GM18867 (cell line): ENCODE measurements at regions not wholly inside any gene's neighbourhood (a gene's known extent, or its start where the extent isn't known, plus 50 kb on each side); places are given as distances from the start of the nearest gene placed in this dataset.

Source experiments
- ATAC-seq: cut with Tn5 transposase; IDR thresholded peaks from one replicate; pipeline ENCODE4 v1.9.1; 2021; ENCODE audit warnings: mild to moderate bottlenecking, moderate library complexity; ENCODE audit not compliant: unreplicated experiment

DNA sequence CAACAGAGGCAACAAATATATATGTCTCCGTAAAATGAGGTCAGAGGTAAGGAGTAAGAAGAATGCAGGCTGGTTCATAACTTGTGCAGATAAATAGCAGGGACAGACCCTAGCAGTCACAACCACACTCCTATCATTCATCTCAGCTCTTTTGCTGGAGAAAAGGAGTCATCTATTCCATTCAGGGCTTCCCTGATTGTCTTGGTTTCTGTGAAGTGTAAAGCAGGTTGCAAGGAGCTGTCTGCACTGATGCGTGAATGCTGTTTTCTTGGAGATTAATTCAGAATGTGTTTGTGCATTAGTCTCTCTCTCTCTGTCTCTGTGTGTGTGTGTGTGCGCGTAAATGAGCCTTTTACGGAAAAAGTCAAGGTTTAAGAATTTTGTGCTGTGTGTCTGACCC is 643.3 kb upstream of the SORCS1 start:
- ATAC-seq, result no peak

DNA sequence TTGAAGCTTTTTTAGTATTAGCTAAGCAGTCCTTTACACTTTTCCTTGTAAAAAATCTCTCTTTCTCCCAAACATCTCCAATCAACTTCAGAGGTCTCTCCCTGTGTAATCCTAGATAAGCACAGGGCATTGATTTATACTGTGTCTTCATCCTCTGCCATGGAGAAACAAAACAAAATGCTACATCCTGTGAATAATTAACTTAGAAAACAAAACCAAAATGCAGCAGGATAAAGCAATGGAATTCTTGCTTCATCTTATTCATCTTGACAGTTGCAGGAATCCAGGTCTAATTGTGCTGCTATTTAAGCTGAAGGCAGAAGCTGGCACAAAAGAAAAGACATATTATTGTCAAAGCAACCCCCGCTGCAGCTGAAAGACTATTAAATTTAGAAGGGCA is 641.5 kb upstream of the SORCS1 start:
- ATAC-seq, result no peak

DNA sequence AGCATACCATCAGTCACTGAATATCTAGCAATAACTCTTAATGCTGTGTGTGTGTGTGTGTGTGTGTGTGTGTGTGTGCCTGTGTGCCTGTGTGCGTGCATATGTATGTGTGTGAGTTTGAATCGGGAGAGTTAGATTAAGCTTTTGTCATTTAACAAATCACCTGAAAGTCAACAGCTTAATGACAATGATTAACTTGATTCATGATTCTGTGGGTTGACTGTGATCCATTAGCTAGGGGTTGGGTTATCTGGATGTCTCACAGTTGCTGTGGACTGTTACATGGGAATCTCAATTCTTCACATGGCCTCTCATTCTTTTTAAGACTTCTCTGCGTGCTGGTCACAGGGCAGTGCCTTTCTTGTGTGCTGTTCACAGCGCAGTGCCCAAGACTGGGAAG is 639.0 kb upstream of the SORCS1 start:
- no peak for ATAC-seq

DNA sequence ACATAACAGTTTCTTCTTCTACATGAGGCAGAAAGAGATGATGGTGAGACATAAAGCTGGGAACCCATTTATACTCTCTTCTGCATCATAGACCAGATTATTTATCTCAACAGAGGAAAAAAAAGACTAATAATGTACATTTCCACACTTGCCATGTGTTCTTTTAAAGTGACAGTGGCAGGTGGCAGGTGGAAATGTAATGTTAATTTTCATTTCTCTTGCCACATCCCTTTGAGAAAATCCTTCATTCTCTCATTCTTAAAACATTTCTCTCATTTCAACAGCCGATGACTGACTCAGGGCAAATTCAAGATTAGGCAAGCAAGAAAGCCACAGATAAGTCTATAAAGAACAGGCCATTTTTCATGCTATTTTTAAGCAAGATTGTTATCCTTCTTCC is 635.6 kb upstream of the SORCS1 start:
- no peak for ATAC-seq

DNA sequence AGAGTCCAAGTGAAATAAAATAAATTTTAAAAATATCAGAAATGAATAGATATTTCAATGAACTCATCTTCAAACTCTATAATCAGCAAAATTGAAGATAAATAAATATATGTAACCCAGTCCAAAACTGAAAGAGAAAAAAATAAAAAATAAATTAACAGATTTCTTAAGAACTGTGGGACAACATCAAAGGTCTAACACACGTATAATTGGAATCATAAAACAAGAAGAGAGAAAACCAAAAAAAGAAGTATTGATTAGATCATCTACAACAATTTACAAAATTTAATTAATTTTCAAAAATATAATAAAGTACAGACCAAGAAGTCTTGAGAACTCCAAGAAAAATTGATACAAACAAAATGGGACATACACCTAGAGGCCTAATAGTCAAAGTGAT is 625.8 kb upstream of the SORCS1 start:
- no peak for ATAC-seq

DNA sequence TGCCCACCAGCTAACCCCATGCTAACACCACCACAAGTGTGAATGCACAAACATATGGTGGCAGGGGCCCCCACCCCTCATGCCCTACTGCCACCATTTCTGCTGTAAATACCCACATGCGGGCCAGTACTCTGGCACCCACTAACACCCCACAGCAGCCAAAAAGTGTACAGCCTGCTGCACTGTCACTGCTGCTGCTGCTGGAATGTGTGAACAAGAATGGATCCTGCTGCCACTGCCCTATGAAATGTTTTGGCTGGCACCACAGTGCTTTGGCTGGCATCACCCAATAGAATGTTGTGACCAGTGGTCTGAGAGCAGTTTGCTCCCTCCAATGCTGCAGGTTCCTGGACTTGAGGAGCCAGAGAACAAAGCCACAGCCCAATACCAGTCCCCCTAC is 606.6 kb upstream of the SORCS1 start:
- ATAC-seq, result no peak

DNA sequence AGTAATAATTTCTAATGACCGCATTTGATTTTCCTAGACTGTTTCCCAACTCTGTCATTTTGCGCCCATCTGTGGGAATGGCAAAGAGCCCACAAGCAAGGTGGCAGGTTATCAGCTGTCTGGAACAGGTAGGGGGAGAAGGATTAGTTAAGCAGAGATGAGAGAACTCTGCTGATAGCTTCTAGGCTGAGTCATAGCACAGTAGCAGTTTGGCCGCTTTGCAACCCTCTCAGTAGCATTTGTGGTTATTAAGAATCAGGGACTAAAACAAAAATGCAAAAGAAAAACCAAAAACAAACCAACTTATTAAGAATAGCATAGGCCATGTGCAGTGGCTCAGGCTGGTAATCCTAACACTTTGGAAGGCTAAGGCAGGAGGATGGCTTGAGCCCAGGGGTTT is 602.7 kb upstream of the SORCS1 start:
- ATAC-seq, result peak; percentile 73

DNA sequence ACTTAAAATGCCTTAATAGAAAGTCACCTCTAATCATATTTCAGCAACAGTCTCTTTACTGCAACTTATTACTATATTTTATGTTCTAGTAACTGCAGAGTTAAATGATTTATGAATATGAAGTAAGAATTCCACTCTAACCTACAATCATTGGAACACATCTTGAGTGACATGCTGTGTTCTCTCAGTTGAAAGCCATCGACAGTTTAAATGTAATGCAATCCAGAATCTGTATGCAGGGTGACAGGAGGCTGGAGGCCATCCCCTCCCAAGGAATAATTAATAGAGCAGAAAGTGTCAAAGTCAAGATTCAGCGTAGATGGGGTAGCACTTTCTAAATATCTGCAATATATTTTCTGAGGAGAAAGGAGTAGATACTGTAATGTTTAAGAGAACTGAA is 590.3 kb upstream of the SORCS1 start:
- ATAC-seq, result no peak

DNA sequence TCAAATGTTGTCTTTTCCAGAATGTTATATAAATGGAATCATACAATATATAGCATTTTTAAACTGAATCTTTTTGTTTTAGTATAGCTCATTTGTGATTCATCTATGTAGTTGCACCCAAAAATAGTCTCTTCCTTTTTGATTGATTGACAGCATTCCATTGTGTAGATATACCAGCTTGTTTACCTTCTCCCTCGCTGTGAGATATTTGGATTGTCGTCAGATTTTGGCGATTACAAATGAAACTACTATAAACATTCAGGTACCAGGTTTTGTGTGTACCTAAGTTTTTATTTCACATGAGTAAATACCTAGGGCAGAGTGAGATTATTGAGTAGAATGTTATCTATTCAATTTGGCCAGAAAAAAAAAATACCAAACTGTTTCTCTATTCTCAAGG is 584.7 kb upstream of the SORCS1 start:
- ATAC-seq, result no peak

DNA sequence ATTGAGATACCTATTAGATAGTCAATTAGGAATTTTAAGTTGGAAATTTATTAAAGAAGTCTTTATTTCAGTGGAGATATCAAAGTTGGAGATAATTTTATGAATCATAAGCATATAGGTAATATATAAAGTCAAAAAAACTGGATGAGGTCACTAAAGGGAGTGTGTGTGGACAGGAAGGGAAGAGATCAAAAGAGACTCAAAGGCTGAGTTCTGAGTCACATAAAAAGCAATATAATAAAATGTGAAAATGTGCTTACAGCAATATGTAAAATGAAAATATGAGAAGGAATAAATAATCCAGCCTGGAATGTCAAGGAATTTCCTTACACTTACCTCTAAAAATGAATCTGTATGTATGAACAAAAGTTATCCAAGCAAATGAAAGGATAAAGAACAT is 583.3 kb upstream of the SORCS1 start:
- ATAC-seq, result no peak

DNA sequence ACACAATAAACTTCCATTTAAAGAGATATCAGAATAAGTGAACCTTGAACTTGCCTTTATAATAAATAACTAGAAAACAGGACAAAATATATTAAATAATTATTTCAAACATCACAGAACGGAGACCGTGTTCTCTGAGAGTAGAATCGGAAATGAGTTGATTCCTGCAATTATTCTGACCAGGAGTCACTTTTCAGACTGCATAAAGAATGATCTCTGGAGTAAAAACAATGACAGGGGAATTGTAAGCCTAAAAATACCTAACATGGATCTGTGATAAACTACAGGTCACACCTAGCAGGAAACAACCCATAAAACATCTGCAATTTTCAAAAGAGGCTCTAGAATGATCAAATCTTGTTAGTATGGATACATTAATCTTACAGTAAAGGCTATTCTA is 577.5 kb upstream of the SORCS1 start:
- ATAC-seq, result no peak

DNA sequence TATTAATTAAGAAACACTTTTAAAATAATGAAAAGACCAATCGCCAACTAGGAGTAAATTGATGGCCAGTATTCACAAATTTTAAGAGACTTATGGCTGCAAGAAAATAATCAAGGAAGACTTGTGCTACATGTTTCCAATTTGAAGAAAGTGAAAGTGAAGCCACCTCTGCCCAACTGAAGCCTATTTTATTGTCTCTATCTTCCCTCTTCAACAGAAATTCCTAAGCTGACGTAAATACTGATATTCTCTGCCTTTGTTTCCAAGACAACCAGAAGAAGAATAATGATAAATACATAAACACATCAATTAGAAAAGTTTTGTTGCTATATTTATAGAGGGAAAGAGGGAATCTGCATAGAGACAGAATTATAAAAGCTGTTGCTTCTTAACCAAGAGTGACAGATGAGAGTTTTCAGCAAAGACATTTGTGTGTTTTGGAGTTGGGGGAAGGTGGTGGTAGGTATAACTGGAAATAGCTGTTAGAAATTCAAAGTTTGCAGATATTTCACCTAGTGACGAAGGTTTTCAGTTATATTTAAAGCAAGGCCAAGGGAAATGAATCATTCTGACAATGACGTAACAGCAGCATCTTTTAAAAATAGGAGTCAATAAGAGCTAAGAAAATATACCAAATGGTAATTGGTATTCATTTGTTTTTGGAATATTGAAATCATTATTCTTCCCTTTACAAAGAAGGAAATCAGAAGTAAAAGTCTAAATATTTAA is 576.6 kb upstream of the SORCS1 start:
- ATAC-seq, result no peak

DNA sequence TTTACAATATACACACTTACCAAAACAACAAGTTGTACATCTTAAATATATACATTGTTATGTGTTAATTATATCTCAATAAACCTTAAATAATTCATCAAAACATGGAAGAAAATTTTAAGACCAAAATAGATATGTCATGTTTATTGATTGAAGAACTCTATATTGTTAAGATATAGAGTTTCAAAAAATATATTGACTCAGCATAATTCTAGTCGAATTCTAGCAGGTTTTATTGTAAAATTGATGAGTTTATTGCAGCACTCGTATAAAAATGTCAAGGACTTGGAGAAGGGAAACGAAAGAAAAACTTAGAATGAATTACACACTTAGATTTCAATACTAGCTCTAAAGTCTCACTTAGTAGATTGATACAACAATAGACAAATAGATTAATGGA is 575.4 kb upstream of the SORCS1 start:
- no peak for ATAC-seq

DNA sequence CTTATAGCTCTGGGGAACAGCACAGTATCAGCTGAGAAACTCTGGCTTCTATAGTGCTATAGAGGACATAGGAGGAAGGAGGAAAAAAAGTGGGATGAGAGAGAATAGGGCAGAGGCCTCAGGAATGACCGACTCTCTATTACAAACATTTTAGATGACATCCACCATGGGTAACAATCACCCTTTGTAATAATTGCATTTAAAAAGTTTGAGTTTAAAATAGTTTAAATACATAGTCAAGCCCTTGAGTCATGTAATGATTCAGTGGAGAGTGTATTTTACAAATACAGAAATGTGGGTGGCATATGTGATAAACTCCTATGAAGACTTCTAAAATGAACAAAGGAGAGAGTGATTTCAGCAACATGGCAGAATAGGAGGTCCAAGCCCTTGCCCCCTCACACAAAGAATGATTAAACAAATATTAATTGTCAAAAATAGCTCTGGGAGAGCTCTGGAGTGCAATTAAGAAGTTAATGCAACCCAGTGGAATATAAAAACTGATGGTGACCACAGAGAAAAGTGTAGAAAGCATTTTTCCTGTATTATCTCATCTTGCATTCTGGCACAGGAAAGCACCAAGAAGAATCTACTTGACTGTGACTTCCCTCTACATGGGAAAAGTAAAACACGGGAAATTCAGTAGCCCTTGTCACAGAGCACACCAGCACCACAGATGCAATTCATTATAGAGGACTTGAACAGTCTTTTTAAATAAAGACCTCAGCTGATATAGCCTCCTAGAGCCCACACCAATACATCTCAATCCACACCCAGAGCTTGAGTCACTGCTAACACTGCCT is 569.0 kb upstream of the SORCS1 start:
- no peak for ATAC-seq

DNA sequence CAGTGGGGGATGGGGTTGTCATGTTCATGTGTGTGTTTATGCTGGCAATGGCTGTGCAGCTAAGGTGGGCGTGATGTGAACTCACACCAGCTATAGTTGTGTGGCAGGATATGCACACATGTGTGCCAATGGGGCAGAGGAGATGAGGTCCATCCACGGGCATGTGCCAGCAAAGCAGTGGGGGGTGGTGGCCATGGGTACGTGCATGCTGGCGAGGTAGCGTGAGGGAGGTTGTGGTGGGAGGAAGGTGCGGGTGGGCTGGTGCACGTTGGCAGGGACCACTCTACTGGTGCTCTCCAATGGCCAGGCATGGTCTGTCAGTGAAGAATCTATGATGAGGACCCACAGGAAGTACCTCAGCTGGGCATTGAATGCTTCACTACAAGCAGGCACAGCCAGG is 567.5 kb upstream of the SORCS1 start:
- no peak for ATAC-seq

DNA sequence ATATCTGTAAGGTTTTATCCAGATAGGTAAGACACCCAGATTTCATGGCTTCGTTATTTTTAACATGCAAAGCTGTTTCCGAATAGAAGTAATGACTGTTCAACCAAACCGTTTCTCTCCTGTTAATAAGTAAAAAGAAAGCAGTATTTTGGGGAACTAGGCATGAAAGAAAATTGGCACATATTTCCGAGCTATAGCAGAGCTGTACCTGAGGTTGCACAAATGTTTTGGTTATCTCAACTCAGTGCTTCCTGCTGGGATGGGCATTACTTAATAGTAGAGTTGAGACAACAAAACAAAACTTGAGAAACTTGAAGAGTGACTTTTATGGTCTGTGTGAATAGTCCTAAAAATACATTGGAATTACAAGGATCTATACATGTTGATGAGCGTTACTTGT is 564.3 kb upstream of the SORCS1 start:
- peak; percentile 72 for ATAC-seq

DNA sequence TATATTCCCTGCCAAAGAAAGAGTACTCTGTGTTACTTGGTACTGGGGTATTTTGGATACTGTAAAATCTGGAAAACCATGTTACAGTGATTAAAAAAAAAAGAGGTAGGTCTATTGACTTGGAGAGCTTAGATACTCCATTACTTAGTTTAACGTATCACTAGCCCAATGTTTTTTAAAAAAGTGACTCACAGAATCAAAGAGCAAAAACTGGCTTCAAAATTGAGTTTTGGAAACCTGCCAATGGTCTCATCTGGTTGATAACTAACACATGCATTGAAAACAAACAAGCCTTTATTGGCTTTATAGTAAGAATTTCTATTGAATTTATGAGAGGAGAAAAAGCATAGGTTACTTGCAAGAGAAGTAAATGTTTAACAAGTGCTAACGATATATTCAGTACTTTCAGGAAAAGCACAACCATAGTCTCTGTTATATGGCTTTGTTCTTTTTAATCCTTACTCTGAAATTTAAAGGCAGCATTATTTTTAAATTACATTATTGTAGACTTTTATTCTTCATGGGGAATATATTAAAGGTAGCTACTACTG is 563.3 kb upstream of the SORCS1 start:
- ATAC-seq, result no peak

DNA sequence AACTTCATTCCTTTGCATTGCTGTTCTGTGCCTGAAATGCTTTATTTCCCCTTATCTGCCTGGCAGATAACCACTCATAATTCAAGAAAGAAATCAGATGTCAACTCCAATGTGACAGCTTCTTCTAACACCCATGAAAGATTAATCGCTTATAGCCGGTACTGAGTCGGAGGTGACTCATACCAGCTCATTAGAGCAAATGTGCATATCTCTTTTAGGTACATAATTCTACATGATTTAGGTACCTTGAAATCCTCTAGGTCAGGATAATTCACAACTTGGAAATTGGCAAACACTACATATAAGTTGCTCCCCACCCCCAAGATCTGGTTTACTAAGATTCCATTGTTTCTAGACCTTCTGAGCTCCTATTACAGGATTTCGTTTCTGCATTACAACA is 554.4 kb upstream of the SORCS1 start:
- ATAC-seq, result no peak

DNA sequence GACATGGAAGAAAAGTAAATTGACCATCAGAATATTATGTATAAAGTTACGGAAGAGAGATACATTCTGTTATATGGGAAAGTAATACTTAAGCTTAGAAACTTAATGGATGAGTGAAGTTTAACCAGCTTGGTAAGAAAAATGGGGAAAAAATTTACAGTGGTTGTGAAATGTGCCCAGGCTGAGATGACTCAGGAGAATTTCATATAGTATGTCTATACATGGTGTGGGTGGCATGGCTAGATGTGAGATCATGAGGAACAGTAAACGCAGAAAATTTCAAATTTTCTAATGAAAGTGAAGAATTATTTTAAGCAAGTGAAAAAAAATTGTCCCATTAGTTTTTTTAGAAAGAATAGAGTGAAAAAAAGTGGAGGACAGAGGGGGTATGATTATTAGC is 552.5 kb upstream of the SORCS1 start:
- no peak for ATAC-seq

DNA sequence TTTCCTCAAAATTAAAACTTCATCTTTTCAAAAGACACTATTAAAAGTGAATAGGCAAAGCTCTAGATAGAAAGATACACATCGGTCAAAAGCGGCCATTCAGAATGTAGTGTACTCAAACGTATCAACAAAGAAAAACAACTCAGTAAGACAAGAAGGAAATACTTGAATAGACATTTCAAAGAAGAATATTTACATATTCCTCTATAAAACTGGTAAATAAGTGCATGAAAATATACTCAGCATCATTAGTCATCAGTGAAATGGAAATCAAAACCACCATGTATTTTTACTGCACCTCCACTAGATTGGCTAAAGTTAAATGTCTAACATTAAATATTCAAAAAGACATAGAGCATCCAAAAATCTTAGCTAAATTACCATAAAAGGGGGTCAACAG is 551.1 kb upstream of the SORCS1 start:
- no peak for ATAC-seq

DNA sequence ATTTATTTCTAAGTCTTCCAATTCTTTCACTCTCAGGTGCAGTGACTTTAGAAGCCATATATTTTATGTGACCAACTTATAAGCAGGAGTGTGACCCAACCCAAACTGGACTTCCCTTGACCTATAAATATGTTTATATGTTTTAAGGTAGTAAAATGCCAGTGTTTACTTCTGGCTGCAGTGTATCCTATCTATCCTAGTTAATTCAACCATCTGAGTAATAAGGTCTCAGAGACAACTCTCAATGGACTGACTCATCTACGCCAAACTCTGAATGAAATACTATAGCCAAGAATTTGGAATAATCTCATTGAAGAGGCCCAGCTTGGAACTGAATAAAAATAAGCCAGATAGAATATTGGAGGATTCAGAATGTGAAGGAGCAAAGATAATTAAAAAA is 544.5 kb upstream of the SORCS1 start:
- no peak for ATAC-seq

DNA sequence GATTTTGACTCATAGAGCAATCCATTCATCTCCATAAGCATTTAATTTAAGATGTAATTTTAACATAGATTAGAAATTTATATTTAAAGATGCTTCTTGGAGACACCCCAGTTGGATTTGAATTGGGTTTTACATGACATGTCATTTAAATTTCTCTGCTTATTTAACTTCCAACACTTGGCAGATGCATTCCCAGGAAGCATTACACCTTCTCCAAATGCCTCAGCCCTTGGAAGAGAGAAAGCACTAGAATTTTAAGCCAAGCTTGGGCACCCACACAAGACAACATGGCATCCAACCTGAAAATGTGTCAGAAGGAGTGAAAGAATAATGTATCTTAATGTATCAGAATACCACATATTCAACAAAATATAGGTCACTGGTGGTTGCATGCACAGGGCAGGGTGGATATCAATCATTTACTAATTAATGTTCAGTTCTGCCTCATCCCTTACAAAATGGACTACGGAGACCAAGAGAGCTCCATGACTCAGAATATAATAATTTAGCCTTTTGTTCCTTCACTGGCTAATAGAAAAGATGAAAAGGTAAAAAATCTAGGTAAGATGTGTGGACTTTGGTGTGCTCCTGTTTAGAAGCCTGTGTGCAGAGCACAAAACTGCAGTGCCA is 541.7 kb upstream of the SORCS1 start:
- no peak for ATAC-seq
